GM18520 (cell line): ENCODE measurements at regions not wholly inside any gene's neighbourhood (a gene's known extent, or its start where the extent isn't known, plus 50 kb on each side); places are given as distances from the start of the nearest gene placed in this dataset.

Source experiments
- ATAC-seq: cut with Tn5 transposase; IDR thresholded peaks from one replicate; pipeline ENCODE4 v1.9.1; 2021; ENCODE audit not compliant: unreplicated experiment

DNA sequence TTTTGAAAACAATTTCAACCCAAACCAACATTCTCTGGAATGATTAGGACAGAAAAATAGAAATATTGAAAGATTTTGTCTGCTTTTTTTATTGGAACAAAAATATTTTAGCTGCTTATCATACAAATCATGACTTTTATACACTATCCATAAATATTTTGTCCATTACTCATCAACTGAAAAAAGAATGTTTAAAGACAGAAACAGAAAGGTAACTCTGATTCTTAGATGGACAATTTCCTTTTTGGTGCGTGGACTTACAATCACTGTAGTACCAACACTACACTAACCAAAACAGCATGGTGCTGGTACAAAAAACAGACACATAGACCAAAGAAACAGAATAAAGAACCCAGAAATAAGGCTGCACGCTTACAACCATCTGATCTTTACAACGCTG is 582.8 kb upstream of the CCDC54 start:
- no peak for ATAC-seq

DNA sequence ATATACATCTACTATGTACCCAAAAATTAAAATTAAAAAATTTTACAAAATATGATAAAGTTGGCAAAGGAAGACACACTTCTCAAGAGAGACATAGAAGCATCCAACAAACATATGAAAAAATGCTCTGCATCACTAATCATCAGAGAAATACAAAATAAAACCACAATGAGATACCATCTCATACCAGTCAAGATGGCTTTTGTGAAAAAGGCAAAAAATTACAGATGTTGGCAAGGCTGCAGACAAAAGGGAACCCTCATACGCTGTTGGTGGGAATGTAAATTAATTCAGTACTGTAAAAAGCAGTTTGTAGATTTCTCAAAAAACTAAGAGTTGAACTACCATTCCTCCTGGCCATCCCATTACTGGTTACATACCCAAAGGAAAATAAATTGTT is 581.7 kb upstream of the CCDC54 start:
- ATAC-seq = no peak

DNA sequence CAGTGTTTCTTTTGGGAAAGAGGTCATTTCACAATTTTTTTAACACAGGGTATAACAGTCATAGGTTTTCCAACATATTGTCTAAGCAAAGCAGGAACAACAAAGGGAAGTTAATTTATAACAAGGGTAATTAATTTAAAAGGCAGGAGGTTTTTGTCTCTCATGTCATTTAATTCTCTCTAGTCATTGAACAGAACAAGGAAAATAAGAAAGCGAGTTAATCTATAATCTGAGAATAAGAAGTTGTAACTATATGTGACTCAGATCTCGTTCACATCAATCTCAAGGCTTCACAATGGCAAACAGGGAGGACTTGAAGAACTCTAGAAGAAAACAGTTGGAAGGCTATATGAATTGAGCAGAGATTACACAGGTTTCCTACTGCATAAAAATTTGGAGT is 579.8 kb upstream of the CCDC54 start:
- no peak for ATAC-seq

DNA sequence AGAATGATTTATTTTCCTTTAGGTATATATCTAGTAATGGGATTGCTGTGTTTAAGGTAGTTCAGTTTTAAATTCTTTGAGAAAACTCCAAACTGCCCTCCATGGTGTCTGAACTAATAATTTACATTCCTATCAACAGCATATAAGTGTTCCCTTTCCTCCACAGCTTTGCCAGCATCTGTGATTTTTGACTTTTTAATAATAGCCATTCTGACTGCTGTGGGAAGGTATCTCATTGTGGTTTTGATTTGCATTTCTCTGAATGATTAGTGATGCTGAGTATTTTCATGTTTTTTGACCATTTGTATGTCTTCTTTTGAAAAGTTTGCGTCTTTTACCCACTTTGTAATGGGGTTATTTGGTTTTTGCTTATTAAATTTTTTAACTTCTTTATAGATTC is 571.6 kb upstream of the CCDC54 start:
- no peak for ATAC-seq

DNA sequence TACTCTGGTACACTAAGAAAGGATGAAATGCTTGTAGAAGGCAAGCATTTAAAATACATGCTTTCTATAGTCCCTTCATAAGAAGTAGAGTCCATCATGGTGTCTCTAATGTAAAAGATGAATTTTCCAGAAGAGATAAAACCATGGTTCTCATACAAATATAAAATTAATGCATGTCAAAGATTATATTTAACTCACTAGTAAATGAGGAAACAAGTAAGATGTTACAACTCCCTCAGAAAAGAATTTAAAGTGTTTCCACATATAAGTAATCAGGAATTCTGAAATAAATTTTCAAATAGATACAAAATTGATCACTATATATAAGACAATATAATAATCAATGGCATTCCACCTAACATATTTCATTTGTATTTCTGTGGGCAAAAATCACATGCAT is 570.3 kb upstream of the CCDC54 start:
- ATAC-seq = no peak

DNA sequence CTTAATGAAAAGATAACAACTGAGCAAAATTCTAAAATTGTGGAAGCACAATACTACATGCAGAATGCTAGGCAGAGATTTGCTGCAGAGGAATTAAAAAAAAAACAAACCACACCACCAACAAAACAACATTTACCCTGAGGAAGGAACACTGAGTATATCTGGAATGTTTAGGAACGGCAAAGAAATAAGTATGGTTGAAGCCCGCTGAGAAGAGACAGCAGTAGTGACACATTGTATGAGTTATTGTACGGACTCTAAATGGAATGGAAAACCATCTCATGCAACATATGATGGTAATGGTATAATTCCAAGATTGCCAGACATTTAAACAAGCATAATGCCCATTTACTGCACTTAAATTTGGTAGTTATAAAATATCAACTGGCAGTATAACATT is 568.2 kb upstream of the CCDC54 start:
- no peak for ATAC-seq

DNA sequence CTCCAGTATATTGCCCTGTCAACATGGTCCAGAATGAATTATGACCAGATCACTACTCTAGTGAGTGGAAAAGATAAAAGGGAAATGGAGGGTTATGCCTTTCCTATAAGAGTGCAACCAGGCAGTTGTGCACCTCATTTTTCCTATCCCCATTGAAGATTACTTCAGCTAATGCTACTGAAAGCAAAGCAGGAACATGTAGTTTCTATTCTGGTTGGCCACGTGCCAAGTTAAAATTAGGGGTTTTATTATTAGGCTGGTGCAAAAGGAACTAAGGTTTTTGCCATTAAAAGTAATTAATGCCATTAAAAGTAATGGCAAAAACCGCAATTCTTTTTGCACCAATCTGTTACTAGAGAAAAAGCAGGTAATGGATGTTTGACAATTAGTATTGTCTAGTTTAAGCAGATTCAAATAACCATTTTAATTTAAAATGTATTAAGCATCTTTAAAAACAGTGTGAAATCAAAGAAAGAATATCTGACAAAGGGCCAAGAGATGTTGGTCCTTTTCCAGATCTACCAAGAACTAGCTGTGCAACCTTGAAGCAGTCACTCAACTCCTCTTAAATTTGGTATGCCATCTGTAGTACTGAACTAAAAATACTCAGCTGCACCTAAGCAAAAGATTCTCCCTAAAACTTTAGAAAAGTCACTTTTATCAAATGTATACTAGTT is 567.5 kb upstream of the CCDC54 start:
- no peak for ATAC-seq

DNA sequence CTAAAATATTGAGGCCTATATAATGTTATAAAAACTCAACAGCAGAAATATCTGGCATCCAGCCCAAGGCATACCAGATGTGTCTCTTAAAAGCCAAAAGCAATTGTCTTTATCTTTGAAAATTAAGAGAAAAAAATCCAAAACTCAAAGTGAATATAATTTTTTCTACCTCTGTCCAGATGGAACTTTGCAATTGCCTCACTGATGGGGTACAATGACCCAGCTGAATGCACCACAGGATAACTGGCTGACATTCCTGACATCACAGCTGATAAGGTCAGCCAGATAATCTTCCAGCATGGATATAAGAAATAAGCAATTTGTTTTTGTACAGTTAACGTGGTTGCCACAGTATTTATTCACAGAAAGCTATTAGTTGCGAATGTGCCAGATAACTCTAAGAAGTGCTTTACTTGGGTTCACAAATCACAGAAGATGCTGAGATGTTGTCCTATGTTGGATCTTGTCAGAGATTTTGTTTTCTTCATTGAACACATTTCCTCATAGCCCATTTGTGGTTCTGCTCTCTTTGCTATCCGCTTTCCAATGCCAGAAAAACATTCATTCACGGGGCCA is 566.9 kb upstream of the CCDC54 start:
- no peak for ATAC-seq

DNA sequence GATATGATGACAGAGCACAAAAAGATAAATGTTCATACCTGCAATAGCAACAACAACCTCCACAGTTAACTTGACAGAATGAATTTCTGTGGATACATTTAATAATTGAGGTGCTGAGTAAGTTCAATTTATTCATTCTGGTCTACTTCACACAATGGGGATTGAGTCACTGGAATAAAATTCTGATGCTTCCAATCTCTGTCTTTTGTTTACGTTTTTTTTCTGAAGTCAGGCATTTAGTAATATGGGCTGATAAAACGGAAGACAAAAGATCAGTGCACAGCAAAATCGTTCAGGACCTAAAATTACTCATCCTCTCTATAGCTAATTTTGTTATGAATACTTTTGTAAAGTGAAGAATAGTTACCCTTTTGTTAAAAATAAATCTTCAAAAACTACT is 565.9 kb upstream of the CCDC54 start:
- no peak for ATAC-seq

DNA sequence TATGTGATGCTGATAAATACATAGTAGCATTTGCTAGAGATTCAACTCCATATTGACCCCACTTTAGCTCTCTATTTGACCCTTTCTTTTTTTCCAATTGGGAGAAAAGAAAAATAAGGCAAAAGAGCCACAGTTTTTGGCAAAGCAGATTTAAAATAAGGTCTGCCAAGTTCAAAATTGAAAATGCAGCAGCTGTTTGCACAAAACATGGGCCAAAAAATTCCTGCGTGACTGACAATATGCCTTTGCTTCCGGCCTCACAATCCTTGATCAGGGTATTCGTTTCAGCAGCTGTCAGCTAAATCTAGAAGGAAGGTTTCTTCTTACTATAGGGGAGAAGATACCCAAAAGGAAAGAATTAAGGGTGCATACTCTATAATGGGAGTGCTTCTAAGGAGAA is 563.5 kb upstream of the CCDC54 start:
- ATAC-seq = no peak

DNA sequence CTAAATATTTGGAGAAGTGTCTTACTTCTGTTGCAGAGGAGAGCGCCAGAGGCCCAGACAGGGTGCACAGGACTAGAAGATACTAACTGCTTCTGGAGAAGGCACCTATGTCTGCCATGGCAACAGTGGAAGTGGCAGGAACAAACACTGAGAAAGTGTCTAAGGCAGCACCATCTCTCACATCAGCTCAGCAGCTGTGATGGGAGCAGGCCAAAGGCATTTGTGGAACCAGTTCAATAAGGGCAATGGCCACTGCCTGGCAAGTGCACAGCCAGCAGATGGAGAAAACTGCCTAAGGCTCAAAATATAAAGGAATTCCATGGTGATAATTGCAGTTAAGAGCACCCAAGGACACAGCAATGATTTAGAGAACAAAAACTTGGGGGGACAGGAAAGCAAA is 563.0 kb upstream of the CCDC54 start:
- no peak for ATAC-seq

DNA sequence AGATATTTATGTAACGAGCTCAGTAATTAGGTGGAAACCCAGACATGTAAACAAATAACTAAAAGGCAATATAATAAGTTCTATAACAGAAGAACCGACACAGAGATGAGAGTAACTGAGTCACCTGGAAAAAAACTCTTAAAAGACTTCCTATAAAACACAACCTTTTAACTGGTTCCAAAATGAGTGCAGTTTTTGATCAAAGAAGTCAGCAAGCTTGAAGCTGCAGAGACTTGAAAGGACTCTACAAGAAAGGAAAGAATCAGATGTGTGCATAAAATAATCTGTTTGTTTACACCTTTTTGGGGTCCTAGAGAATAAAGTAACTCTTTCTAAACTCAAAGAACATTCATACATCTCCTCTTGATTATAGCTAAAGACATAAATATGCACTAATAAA is 560.4 kb upstream of the CCDC54 start:
- no peak for ATAC-seq

DNA sequence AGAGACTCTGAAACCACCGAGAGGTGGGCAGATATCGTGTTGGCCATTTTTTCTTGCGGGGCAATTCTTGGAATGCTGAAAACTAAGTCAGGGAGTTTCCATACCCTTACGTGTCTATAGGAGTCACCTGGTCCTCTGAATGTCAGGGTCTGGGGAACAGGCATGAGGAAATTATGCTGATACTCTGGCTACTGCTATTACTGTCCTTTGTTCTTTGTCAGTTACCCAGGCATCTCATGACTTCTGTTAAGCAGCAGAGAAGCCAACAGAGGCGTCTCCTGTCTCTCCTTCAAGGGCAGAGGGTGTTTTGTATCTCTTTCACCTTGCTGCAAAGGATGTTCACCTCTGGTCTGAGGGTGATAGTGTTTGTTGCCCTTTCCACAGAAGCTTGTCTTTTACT is 559.5 kb upstream of the CCDC54 start:
- no peak for ATAC-seq

DNA sequence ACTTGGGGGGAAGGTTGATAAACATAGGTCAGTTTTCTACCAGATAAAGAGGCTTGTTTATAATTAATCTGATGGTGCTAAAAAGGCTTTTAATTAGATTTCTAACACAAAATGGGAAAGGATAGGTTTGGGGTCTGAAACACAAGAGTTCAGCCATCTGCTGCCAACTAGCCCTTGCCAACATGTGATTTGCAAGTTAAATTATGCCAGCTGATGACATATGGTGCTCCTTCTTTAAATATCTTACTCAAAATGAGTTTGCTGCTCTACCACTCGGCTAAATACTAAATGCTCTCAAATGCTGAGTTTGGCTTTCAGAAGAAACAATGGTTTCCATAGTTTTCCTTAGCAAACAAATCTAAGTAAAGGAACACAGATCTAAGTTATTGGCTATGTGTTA is 557.8 kb upstream of the CCDC54 start:
- no peak for ATAC-seq

DNA sequence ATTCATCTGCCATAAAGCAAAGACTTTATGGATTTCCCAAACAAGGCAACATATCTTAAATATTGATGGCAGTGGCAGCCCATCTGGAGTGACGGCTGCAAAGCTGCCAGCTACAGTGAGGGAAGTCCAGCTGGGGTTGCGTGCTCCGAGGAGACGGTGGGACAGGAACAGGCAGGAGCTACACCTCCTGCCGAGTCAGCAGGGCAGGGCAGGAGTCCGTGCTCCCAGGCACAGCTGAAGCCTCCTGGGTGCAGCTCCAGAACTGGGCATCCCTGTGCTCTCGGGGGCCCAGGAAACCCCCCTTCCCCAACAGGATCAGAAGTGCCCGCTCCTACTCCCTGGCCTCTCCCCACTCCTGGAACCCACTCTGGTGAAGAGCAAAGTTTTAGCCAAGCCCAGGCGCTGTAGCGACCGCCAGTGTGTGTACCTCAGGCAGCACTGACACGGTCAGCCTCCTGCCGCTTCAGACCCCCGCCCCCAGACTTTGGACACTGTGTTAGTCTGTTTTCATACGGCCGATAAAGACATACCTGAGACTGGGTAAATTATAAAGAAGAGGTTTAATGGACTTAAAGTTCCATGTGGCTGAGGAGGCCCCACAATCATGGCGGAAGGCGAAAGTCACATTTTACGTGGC is 556.4 kb upstream of the CCDC54 start:
- no peak for ATAC-seq

DNA sequence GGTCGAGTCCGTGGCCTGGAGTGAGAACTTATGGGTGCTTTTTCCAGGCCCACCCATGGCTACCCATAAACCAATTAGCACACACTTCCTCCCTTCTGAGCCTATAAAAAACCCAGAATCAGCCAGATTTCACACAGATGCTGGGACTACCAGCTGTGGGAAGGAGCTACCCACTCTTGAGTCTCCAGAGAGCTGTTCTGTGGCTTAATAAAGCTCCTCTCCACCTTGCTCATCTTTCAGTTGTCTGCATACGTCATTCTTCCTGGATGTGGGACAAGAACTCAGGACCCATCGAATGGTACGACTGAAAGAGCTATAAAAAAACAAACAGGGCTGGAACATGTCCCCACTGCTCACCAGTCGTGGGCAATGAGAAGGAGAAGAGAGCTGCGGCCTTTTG is 555.4 kb upstream of the CCDC54 start:
- ATAC-seq = no peak

DNA sequence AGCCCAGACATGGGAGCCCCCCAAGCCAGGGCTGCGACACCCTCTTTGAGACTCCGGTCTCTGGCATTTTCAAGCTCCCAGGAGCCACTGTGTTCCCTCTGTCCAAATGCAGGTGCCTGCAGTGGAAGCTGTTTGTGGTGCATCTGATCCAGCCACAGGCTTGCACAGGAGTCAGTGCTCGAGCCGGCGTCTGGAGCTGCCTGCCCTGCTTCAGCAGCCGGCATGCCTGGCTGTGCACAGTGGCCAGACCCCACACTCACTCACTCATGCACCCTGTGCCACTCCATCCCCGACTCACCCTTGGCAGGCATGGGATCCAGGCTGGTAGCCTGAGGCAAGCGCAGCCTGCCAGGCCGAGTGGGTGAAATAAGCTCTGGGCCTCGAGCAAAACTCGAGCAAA is 555.0 kb upstream of the CCDC54 start:
- ATAC-seq = no peak

DNA sequence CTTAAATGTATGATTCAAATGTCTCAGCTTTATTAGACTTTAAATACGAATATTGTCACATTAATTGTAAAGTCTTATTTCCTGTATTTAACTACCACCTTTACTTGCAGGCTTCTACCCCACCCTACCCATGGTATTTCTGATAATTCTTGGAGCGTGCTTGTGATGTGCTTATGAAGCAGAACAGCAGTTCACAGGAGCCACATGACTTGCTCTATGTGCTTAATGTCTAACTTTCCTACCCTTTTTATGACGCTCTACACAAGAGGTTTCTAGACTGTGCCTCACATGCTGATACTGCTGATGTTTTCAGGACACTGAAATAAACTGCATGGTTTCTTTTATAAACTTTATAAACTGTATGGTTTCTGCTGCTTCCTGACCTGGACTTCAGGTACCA is 553.5 kb upstream of the CCDC54 start:
- ATAC-seq = no peak

DNA sequence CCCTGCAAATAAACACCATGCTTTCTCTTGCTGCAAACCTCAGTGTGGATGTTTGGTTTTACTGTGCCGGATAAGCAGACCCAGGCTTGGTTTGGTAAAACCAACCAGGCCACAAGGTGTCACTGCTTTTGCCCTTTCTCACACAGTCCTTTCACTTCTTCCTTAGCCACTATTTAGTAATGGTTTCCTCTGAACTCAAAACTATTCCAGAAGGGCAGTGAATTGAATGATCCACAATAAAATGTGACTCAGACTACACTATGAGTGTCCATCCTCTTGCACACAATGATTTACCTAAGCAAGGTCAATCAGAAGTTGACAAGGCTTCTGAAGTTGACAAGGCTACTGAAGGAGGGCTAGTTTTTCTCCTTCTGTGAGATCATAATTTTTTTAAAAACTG is 552.4 kb upstream of the CCDC54 start:
- no peak for ATAC-seq

DNA sequence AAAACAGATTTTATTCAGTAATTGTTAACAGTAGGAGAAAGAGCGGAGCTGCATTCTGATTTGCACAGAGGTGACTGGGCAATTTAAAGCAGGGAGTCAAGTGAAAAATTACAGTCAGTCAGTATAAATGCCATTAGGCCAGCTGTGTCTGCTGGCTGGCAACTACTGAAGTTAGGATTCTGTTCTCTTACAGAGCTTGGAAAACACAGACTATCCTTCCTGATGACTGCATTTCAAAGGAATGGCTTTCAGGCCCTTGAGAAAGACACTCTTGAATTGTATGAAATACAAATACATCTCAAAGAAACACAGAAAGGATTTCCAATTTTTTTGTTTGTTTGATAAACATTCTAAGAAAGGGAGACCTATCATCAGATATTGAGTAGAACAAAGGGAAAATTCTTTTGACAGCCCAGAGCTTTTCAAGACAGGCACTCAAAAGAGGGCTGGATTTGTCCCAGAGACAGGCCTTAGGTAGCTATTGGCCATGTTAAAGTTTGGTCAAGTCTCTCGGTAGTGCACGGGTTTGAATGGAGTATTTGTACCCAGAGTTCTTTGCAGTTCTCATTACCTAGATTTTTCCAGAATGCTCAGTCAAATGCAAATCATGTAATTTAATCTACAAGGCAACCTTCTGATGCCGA is 551.2 kb upstream of the CCDC54 start:
- ATAC-seq = no peak

DNA sequence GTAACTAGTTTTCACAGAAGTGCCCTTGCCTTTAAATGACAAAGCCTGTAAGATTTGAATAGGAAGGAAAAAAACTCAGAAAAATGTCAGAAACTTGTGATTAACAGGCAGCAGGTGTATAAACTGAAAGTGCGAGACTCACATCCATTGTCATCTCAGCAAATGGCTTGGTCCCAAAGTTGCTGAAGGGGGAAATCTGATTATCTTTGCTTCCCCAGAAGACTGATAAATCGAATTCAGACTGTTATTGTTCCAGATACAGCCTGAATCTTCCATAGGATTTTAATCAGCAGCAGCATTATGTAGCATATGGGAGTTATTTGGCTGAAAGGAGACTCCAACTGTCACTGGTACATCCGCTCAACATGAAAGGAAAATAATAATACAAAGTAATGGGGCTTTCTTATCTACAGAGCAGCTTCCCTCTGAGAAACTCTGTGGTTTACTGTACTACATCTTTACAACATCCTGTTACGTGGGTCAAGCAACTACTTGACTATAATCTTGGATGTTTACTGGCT is 550.4 kb upstream of the CCDC54 start:
- no peak for ATAC-seq
